OCI-LY1 (cell line): ENCODE measurements at regions not wholly inside any gene's neighbourhood (a gene's known extent, or its start where the extent isn't known, plus 50 kb on each side); places are given as distances from the start of the nearest gene placed in this dataset.

Experiments used
- H2AFZ ChIP-seq: fragments of 200-600 bp; sonication (generic), shearing (Covaris generic); 2 replicates; pipeline ENCODE4 v1.6.0; 2014; ENCODE audit warnings: antibody characterized with exemption, mild to moderate bottlenecking, low read length
- H3F3A ChIP-seq: fragments of 200-600 bp; sonication (generic), shearing (Covaris generic); 2 replicates; pipeline ENCODE4 v1.6.0; 2014; ENCODE audit warnings: mild to moderate bottlenecking, antibody characterized with exemption, low read length, moderate library complexity; ENCODE audit not compliant: insufficient read depth
- H3K27ac ChIP-seq: fragments of 200-600 bp; sonication (generic); 2 replicates; pipeline ENCODE4 v1.5.1; 2014; ENCODE audit warnings: low read length, mixed run types, mild to moderate bottlenecking, low read depth; ENCODE audit not compliant: poor library complexity, severe bottlenecking
- H3K27me3 ChIP-seq: fragments of 200-600 bp; sonication (generic); 2 replicates; pipeline ENCODE4 v1.6.0; 2014; ENCODE audit warnings: antibody characterized with exemption, mild to moderate bottlenecking, low read length, moderate library complexity; ENCODE audit not compliant: insufficient read depth
- H3K36me3 ChIP-seq: fragments of 200-600 bp; sonication (generic); 2 replicates; pipeline ENCODE4 v1.6.1; 2014; ENCODE audit warnings: mild to moderate bottlenecking, antibody characterized with exemption, low read length, moderate library complexity, mixed read lengths; ENCODE audit not compliant: insufficient read depth
- H3K4me1 ChIP-seq: fragments of 200-600 bp; sonication (generic); 2 replicates; pipeline ENCODE4 v1.5.1; 2014; ENCODE audit warnings: mild to moderate bottlenecking, low read length, moderate library complexity; ENCODE audit not compliant: insufficient read depth, severe bottlenecking
- H3K4me2 ChIP-seq: fragments of 200-600 bp; sonication (generic), shearing (Covaris generic); 2 replicates; pipeline ENCODE4 v1.6.1; 2014; ENCODE audit warnings: low read length
- H3K4me3 ChIP-seq: fragments of 200-600 bp; sonication (generic); 2 replicates; pipeline ENCODE4 v1.5.1; 2014; ENCODE audit warnings: low read length, low read depth, mild to moderate bottlenecking, mixed read lengths; ENCODE audit not compliant: poor library complexity, severe bottlenecking
- H3K79me2 ChIP-seq: fragments of 200-600 bp; shearing (Covaris generic); 2 replicates; pipeline ENCODE4 v1.6.1; 2016; ENCODE audit warnings: mixed run types, low read length, mixed read lengths; ENCODE audit not compliant: insufficient read depth
- H3K9ac ChIP-seq: fragments of 200-600 bp; sonication (generic), shearing (Covaris generic); 2 replicates; pipeline ENCODE4 v1.6.1; 2014; ENCODE audit warnings: mild to moderate bottlenecking, low read length, mixed read lengths
- H3K9me2 ChIP-seq: fragments of 200-600 bp; sonication (generic), shearing (Covaris generic); 2 replicates; pipeline ENCODE4 v1.6.1; 2014; ENCODE audit warnings: low read depth, mild to moderate bottlenecking, low read length, mixed read lengths
- H3K9me3 ChIP-seq: fragments of 200-600 bp; shearing (Covaris generic); 2 replicates; pipeline ENCODE4 v1.6.1; 2014; ENCODE audit warnings: low read length, mixed read lengths
- H4K20me1 ChIP-seq: fragments of 200-600 bp; sonication (generic), shearing (Covaris generic); 2 replicates; pipeline ENCODE4 v1.6.0; 2016; ENCODE audit warnings: mild to moderate bottlenecking, low read length; ENCODE audit not compliant: insufficient read depth
- EZH2 ChIP-seq: fragments of 200-600 bp; sonication (generic), shearing (Covaris generic); IDR thresholded peaks from 2 replicates; pipeline ENCODE4 v1.8.0; 2017; ENCODE audit warnings: borderline replicate concordance, mixed run types, mild to moderate bottlenecking, antibody characterized with exemption, low read length, moderate library complexity, mixed read lengths
- TF ChIP-seq, protein P1 (sequence below): fragments of 200-600 bp; sonication (generic), shearing (Covaris generic); IDR thresholded peaks from 2 replicates; pipeline ENCODE4 v1.5.1; 2017; ENCODE audit warnings: mild to moderate bottlenecking, antibody characterized with exemption, low read length, moderate library complexity, mixed read lengths

DNA sequence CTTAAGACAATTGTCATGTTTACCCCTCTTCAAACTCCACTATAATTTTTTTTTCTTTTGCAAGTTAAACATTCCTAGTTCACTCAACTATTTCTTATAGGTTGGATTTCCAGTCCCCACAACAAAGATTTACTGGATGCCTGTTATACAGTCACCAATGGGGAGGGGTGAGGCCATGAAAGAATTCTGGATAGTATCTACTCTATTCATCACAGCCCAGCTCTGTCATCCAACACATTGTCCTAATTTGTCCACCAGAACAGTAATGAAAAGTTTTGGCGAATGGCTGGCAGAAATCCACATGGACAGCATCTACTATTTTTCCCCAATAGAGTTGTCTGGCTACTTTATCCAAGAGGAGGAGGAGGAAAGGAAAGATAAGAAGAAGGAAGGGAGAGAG lies 192.7 kb upstream of the S100G start:
- TF ChIP-seq EZH2, result no peak
- TF ChIP-seq, protein P1, sequence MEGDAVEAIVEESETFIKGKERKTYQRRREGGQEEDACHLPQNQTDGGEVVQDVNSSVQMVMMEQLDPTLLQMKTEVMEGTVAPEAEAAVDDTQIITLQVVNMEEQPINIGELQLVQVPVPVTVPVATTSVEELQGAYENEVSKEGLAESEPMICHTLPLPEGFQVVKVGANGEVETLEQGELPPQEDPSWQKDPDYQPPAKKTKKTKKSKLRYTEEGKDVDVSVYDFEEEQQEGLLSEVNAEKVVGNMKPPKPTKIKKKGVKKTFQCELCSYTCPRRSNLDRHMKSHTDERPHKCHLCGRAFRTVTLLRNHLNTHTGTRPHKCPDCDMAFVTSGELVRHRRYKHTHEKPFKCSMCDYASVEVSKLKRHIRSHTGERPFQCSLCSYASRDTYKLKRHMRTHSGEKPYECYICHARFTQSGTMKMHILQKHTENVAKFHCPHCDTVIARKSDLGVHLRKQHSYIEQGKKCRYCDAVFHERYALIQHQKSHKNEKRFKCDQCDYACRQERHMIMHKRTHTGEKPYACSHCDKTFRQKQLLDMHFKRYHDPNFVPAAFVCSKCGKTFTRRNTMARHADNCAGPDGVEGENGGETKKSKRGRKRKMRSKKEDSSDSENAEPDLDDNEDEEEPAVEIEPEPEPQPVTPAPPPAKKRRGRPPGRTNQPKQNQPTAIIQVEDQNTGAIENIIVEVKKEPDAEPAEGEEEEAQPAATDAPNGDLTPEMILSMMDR, result no peak
- Histone ChIP-seq H3K27me3 (no peaks in the 10 kb centered on the region), H3F3A (no peaks in the 10 kb centered on the region), H3K36me3 (no peaks in the 10 kb centered on the region), H3K9ac (no peak overlapping the region), H3K4me3 (no peak overlapping the region), H3K4me2 (no peak overlapping the region), H3K4me1 (no peaks in the 10 kb centered on the region), H3K79me2 (no peaks in the 10 kb centered on the region), H3K9me2 (no peaks in the 10 kb centered on the region), H2AFZ (no peak overlapping the region), H4K20me1 (no peaks in the 10 kb centered on the region), H3K9me3 (no peaks in the 10 kb centered on the region), H3K27ac (no peak overlapping the region)

DNA sequence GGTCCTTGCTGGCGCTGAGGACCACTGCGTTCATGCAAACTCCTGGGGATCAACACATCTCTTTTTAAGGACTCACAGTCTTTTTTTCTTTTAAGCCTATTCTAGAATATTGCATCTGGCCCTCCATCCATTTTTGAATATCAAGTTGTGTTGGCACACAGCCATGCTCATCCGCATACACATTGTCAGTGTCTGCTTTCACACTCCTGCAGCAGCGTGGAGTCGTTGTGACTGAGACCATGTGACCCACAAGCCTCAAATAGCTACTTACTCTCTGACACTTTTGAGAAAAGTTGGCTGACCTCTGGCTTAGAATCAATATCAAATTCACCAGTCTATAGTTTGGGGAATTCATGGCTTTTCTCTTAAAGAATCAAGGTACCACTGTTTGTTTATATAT lies 191.8 kb upstream of the S100G start:
- Histone ChIP-seq H3F3A (no peaks in the 10 kb centered on the region), H3K79me2 (no peaks in the 10 kb centered on the region), H3K9me3 (no peaks in the 10 kb centered on the region), H3K27me3 (no peaks in the 10 kb centered on the region), H3K27ac (no peak overlapping the region), H3K9me2 (no peaks in the 10 kb centered on the region), H4K20me1 (no peaks in the 10 kb centered on the region), H2AFZ (no peak overlapping the region), H3K4me1 (no peaks in the 10 kb centered on the region), H3K4me3 (no peak overlapping the region), H3K36me3 (no peaks in the 10 kb centered on the region), H3K4me2 (no peak overlapping the region), H3K9ac (no peak overlapping the region)
- TF ChIP-seq EZH2, result no peak
- TF ChIP-seq, protein P1, result no peak

DNA sequence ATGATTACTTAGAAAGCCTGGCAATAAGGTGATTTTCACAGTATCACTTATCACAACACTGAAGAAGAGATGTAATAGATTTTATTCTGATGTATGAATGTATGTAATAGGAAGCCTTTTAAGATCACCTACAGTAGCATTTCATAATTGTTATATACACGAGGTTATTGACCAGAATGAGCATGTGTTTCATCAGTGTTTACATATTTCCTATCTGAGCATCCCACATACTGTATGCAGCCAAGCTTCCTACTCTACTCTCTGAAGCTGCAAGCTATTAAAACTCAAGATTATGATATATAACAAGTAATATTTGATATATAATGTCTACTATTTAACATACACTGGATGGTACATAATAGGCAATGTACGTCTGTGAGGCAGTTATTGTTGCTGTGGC lies 190.9 kb upstream of the S100G start:
- Histone ChIP-seq H3K9me3 (no peaks in the 10 kb centered on the region), H3F3A (no peaks in the 10 kb centered on the region), H3K4me1 (no peaks in the 10 kb centered on the region), H3K4me2 (no peak overlapping the region), H3K9me2 (no peaks in the 10 kb centered on the region), H3K9ac (no peak overlapping the region), H3K36me3 (no peaks in the 10 kb centered on the region), H4K20me1 (no peaks in the 10 kb centered on the region), H3K27ac (no peak overlapping the region), H3K4me3 (no peak overlapping the region), H3K27me3 (no peaks in the 10 kb centered on the region), H3K79me2 (no peaks in the 10 kb centered on the region), H2AFZ (no peak overlapping the region)
- TF ChIP-seq EZH2, result no peak
- TF ChIP-seq, protein P1, result no peak
